Limb (tissue), 2 donors: ENCODE measurements at regions not wholly inside any gene's neighbourhood (a gene's known extent, or its start where the extent isn't known, plus 50 kb on each side); places are given as distances from the start of the nearest gene placed in this dataset.
A peak's percentile ranks its signal among the peaks of the same experiment; 100 is the strongest.

Experiments used
- DNase-seq, 2 donors: peaks; one replicate each; pipeline ENCODE4 v3.0.0-alpha.2; 2016; ENCODE audit errors: extremely low spot score in 2 of 2

GRCh38 chr4:123802082-123802645 is 405.6 kb downstream of the SPRY1 start:
- no peak for DNase-seq

- DNase-seq = no peak
These were observed 406.3 kb downstream of the SPRY1 start for GRCh38 chr4:123802933-123803332.

DNA sequence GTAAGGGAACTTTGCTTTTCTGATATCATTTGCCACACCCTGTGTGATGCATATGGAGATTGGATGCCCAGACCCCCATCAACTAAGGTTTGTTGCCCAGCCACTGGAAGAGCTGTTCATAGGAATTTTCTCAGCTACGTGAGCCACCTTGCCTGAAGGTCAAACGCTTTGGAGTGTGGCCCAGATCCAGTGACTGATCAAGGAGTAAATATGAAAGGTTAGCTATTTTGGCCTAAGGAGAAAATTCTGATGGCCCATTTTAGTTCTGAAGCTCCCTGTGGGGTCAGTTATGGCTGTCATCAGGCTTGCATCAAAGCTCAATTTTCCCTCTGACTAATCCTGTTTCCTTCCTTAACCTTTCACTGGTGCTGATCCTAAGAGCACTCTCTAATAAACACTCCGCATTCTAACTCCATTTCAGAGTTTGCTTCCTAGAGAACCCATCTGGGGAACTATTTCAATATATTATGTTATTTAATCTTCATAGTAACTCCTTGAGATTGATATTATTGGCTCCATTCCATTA is 407.7 kb downstream of the SPRY1 start:
- DNase-seq = no peak

DNA sequence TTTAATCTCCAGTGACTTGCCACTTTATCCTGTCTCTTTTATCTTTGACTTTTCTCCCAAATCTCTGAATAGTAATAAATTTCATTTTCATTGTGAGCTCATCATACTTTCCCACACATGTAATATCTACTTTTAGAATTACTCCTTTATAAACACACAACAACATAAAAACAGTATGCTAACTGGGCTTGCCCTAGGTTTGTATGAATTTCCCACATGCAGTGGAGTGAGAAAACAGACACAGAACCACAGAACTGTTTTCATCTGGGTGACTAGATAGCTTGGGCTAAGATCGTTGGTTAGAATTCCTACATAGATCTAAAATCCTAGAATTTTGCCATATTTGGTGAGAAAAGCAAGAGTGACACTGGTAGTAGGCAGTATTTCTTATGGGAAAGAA is 409.5 kb downstream of the SPRY1 start:
- DNase-seq = no peak

DNA sequence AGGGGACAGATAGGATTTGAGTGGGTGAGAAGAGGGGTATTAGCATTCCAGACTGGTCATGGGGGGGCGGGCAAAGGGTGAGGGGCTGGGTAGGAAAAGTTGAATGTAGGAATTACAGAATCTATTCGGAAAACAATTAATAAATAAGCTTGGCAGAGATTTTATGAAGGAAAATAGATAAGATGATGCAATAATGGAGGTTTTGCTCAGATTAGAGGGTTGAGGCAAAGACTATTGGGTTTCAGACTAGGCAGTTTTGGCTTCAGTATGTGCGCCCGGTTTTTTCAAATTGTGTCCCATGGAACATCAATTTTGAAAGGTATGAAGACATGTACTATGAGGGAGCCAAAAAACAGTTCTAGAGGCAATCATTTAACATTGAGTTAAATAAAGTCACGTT is 410.6 kb downstream of the SPRY1 start:
- DNase-seq = no peak

- DNase-seq = no peak
These were observed 411.3 kb downstream of the SPRY1 start for GRCh38 chr4:123807866-123808265.

GRCh38 chr4:123809864-123810263 is 413.3 kb downstream of the SPRY1 start:
- no peak for DNase-seq

DNA sequence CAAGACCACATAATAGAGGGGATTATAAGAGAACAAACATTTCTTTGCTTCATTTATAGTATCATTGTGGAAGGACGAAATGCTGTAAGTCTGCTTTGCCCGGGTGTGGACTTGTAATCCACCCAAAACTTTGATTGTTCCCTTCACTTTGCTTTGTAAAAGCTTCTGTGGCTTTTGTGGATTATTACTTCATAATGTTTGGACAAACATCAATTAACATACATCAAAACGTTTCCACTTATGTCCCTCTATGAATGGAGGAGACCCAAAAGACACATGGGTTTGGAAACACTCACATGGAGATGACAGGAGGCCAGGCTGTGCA is 415.4 kb downstream of the SPRY1 start:
- no peak for DNase-seq

GRCh38 chr4:123813901-123814300 is 417.3 kb downstream of the SPRY1 start:
- no peak for DNase-seq

GRCh38 chr4:123816462-123816861 is 419.9 kb downstream of the SPRY1 start:
- no peak for DNase-seq

DNA sequence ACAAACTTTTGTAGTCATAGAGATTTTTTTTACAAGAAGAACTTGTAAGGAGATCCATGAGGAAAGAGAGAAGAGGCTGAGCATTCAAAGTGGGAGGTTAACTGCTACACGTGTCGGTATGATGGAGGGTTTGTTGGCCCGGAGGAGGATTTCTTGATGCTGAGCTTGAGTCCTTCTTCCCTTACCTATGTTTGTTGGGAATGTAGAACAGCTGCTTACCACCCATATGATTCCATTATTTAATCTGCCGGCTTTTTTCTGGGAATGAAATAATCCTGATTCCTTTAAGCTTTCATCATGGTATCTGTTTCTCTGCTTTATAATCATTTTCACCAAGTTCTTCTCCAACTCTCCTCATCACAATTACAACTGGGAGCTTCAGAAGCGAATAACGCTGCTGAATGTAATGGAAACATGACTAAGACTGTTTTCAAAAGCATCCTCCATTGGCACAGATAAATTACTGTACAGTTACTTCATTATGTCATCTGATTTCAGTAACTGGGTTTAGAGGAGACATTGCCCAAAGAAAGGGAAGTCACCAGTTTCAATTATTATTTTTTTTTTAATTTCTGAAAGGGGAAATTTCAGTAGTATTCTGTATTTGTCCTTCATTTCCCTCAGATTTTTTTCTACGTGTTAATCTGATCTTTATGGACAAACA is 420.6 kb downstream of the SPRY1 start:
- no peak for DNase-seq

DNA sequence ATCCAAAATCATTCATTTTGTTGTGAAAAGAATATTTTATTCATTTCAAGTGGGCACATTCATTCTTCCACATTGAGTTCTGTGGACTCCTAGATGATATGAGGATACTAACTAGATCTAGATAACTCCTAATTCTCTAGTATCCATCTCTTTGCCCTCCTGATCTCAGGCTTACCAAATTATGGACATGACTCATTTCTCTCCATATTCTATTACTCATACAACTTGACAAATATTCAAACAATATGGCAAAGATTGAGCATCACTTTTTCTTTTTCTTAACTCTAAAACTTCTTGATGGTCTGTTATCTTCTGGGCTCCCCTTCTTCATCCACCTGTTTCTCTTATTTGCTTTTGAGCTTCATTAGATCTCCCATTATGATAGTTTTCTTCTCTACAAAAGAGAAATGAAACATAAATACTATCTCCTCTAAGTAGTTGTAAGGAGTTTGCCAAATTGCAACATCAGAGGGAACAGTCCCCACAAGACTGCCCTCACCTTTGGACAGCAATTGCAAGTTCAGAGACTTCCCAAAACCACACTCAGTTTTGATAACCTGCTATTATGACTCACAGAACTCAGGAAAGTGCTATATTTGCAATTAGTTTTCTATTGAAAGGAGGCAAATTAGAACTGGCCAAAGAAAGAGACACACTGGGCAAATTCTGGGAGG is 422.9 kb downstream of the SPRY1 start:
- no peak for DNase-seq

DNA sequence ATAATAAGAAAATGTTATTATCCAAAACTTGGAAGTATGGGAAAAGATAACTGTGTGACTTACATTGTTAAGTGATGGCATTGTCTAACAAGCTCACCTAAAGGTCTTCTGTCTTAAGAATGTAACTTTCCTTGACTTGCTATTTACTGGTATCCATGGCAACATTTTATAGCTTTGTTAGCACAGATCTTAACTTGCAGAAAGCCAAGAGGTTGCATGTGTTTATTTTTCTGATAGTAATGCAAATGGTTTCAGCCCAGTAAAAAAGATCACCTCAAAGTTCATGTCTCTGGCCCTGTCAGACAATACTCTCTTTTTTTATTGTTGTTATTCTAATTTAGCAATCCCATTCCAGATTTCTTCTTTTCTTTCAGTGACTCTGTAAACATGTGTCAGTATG is 425.3 kb downstream of the SPRY1 start:
- no peak for DNase-seq

- DNase-seq = no peak
These were observed 425.8 kb downstream of the SPRY1 start for GRCh38 chr4:123822353-123822752.

GRCh38 chr4:123823244-123823643 is 426.6 kb downstream of the SPRY1 start:
- no peak for DNase-seq

GRCh38 chr4:123824524-123824923 is 427.9 kb downstream of the SPRY1 start:
- DNase-seq = no peak

GRCh38 chr4:123825596-123826291 is 429.1 kb downstream of the SPRY1 start:
- no peak for DNase-seq

GRCh38 chr4:123826896-123827295 is 430.3 kb downstream of the SPRY1 start:
- DNase-seq = no peak

DNA sequence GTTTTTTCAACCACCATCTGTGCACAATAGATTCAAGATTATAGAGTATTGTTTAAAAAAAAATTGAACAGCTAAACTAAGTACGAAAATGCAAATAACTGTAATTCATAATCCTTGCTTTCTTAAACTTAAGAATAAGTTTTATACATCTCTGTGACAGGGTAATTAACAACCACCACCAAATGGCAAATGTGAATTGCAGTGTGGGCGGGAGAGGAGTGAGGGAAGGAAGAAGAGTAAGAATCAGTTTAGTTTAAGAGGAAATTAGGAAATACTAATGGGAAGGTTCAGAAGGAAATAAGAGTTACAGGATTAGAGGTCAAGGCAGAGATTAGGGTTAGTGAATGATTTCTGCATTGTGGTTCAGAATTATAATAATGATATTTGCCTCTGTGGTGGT is 430.9 kb downstream of the SPRY1 start:
- no peak for DNase-seq

- DNase-seq = peak; percentile 49 to 77
These were observed 434.3 kb downstream of the SPRY1 start for GRCh38 chr4:123830930-123831329.

DNA sequence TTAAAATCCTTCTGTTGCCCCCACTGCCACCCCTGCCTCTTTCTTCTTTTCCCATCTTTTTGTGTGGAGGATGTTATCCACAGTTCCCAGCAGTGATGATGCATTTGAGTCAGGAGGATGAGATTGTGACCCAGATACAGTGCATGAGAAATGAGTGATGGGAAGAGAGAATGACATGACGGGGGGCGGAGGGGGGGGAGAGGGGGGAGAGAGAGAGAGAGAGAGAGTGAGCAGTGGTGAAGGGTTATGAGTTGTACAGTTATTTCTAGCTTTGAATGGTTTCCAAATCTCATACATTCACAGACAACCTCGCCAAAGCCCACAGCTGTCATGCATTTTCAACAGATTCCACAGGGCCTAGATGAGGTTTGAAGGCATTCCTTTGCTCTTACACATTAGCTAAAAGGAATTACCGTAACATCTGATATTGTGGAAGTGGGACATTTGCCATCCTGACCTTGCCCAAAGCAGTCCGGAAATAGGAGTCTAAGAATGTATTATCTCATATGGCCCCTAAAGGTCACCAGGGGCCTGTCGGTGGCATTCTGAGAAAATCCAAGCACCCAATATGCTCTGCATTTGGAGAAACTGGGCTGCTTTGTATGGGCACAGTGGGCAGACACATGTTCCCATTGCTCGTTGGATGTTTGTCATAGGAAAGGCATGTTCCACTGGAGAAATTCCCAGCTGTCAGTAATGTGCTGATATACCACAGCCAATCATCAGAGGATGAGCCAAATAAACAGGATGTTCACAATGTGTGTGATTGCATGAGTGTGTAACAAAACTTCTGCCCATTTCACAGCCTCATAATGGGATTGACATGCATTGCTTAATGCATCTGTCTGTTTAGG is 435.8 kb downstream of the SPRY1 start:
- DNase-seq = peak; percentile 81 to 97
